ENCODE measurements at regions not wholly inside any gene's neighbourhood (a gene's known extent, or its start where the extent isn't known, plus 50 kb on each side); places are given as distances from the start of the nearest gene placed in this dataset.

- Histone ChIP-seq H3K4ac (ENCODE audit: low read depth, low read length) (no peak overlapping the region), H4K5ac (ENCODE audit: insufficient read length, low read depth, low read length) (no peak overlapping the region), H3K56ac (ENCODE audit: insufficient read length, low read depth, low read length) (no peak overlapping the region), H3K23ac (ENCODE audit: insufficient read length, low read depth, low read length) (no peak overlapping the region), H4K20me1 (ENCODE audit: control insufficient read depth, insufficient read depth, insufficient read length) (no peaks in the 10 kb centered on the region), H3K4me1 (ENCODE audit: insufficient read depth, low read length) (no peaks in the 10 kb centered on the region; the same call in 1 of the 2 replicates), H3K9ac (ENCODE audit: extremely low read depth, insufficient read length, low read length) (no peak overlapping the region), H3K9me3 (ENCODE audit: control insufficient read depth, low read depth, low read length) (no peaks in the 10 kb centered on the region), H2BK120ac (ENCODE audit: low read depth, low read length, poor library complexity, severe bottlenecking) (no peak overlapping the region), H2BK5ac (ENCODE audit: insufficient read length, low read length) (no peak overlapping the region), H3T11ph (ENCODE audit: low read length) (no peak overlapping the region), H2BK20ac (ENCODE audit: low read depth, low read length, poor library complexity, severe bottlenecking) (no peak overlapping the region), H4K8ac (replicated peaks; ENCODE audit: insufficient read length, low read depth, low read length) (no peak overlapping the region), H3K79me1 (ENCODE audit: insufficient read depth, low read depth, low read length, poor library complexity, severe bottlenecking) (no peaks in the 10 kb centered on the region), H3K23me2 (ENCODE audit: insufficient read length, low read depth, low read length, poor library complexity, severe bottlenecking) (no peaks in the 10 kb centered on the region), H2BK12ac (ENCODE audit: insufficient read length, low read depth, low read length) (no peak overlapping the region), H3K14ac (ENCODE audit: insufficient read depth, low read length) (no peak overlapping the region), H2AK5ac (ENCODE audit: insufficient read length, low read length) (no peak overlapping the region), H3K79me2 (ENCODE audit: insufficient read depth, low read length) (no peaks in the 10 kb centered on the region), H2AFZ (ENCODE audit: low read length) (no peak overlapping the region), H4K91ac (ENCODE audit: insufficient read length, low read depth, low read length) (no peak overlapping the region), H3K27ac (ENCODE audit: insufficient read length, low read depth, low read length) (no peak overlapping the region), H3K4me2 (ENCODE audit: insufficient read depth, insufficient read length, low read length) (no peak overlapping the region), H3K27me3 (ENCODE audit: insufficient read depth, low read length) (no peaks in the 10 kb centered on the region), H3K18ac (ENCODE audit: insufficient read length, low read depth, low read length) (no peak overlapping the region), H2BK15ac (ENCODE audit: low read depth, low read length) (no peak overlapping the region)
- peaks cover 6 to 8% of the 10 kb centered on the region in 2 experiments; a peak in 3 of 4 replicates for H3K4me1 Mint-ChIP-seq
- no peak overlapping the region for H3K4me3 Mint-ChIP-seq
- no CpG with 5 or more reads among the region's 3 CpGs for WGBS (ENCODE audit: extremely low coverage, insufficient read length, low lambda C conversion rate)
- peaks cover 2% of the 10 kb centered on the region; the same call in 1 of the 2 replicates for H3K27me3 Mint-ChIP-seq (ENCODE audit: low read depth)
- H3K36me3 Mint-ChIP-seq (ENCODE audit: insufficient read depth in 1 of 3, low read depth in 3 of 3): peaks cover 0 to 2% (median 0%) of the 10 kb centered on the region in 3 experiments; a peak in 1 of 7 replicates
- TF ChIP-seq CTCF (conservative IDR thresholded peaks at IDR 0.05): no peak
- no peak for DNase-seq
- H3K9me3 Mint-ChIP-seq: peaks cover 4 to 5% of the 10 kb centered on the region in 2 experiments
- no peak overlapping the region for H3K27ac Mint-ChIP-seq
Measured at GRCh38 chr21:32055305-32055704, 182.5 kb downstream of the HUNK start.
